GM21447 (cell line): ENCODE measurements at regions not wholly inside any gene's neighbourhood (a gene's known extent, or its start where the extent isn't known, plus 50 kb on each side); places are given as distances from the start of the nearest gene placed in this dataset.

Experiments
- ATAC-seq: cut with Tn5 transposase; IDR thresholded peaks from one replicate; pipeline ENCODE4 v1.9.1; 2021; ENCODE audit not compliant: unreplicated experiment

GRCh38 chr11:122062763-122063162, 53.3 kb downstream of the BLID start:
- ATAC-seq, result no peak

GRCh38 chr11:122059565-122059964, 56.5 kb downstream of the BLID start:
- no peak for ATAC-seq

GRCh38 chr11:122050021-122050690, 65.9 kb downstream of the BLID start:
- no peak for ATAC-seq

GRCh38 chr11:122048401-122048800, 67.6 kb downstream of the BLID start:
- no peak for ATAC-seq

GRCh38 chr11:122046846-122047245, 69.2 kb downstream of the BLID start:
- no peak for ATAC-seq

GRCh38 chr11:122046438-122046837, 69.6 kb downstream of the BLID start:
- ATAC-seq, result no peak

GRCh38 chr11:122045181-122045586, 70.8 kb downstream of the BLID start:
- no peak for ATAC-seq

- ATAC-seq, result no peak
These were observed 71.9 kb downstream of the BLID start for GRCh38 chr11:122044086-122044485.

GRCh38 chr11:122042981-122043380, 73.0 kb downstream of the BLID start:
- no peak for ATAC-seq

- no peak for ATAC-seq
These were observed 75.6 kb downstream of the BLID start for GRCh38 chr11:122040464-122040863.

GRCh38 chr11:122038543-122038942, 77.5 kb downstream of the BLID start:
- ATAC-seq, result no peak

GRCh38 chr11:122037911-122038310, 78.1 kb downstream of the BLID start:
- no peak for ATAC-seq

- ATAC-seq, result no peak
These were observed 79.5 kb downstream of the BLID start for GRCh38 chr11:122036493-122036892.

- ATAC-seq, result no peak
These were observed 80.0 kb downstream of the BLID start for GRCh38 chr11:122036018-122036417.

GRCh38 chr11:122033631-122034030, 82.4 kb downstream of the BLID start:
- ATAC-seq, result no peak

GRCh38 chr11:122033193-122033592, 82.8 kb downstream of the BLID start:
- ATAC-seq, result no peak

GRCh38 chr11:122032317-122032716, 83.7 kb downstream of the BLID start:
- ATAC-seq, result no peak

- no peak for ATAC-seq
These were observed 84.2 kb downstream of the BLID start for GRCh38 chr11:122031813-122032212.

- ATAC-seq, result no peak
These were observed 85.7 kb downstream of the BLID start for GRCh38 chr11:122030286-122030685.

GRCh38 chr11:122028545-122028944, 87.5 kb downstream of the BLID start:
- no peak for ATAC-seq

- no peak for ATAC-seq
These were observed 88.0 kb downstream of the BLID start for GRCh38 chr11:122028036-122028435.

GRCh38 chr11:122025757-122026156, 90.3 kb downstream of the BLID start:
- ATAC-seq, result no peak

- ATAC-seq, result no peak
These were observed 91.7 kb downstream of the BLID start for GRCh38 chr11:122024278-122024677.
